ENCODE measurements at regions not wholly inside any gene's neighbourhood (a gene's known extent, or its start where the extent isn't known, plus 50 kb on each side); places are given as distances from the start of the nearest gene placed in this dataset.

DNA sequence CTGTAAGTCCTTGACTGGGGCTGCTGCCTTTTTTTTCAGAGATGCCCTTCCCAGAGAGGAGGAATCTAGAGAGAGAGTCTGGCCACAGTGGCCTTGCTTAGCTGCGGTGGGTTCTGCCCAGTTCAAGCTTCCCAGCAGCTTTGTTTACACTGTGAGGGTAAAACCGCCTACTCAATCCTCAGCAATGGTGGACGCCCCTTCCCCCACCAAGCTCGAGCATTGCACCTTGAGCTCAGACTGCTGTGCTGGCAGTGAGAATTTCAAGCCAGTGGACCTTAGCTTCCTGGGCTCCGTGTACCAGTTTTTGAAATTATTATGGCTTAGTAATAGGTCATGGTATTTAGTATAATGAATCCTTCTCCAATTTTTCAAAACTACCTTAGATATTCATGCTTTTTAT is 395.4 kb downstream of the NPIPA7 start:
- TF ChIP-seq CTCF (IDR thresholded peaks at IDR 0.05; ENCODE audit: low read depth, low read length), result no peak
- in situ Hi-C loops (cut with HindIII; ENCODE audit: low sequenced_read_pairs), result no loop called here
- no peak overlapping the region for H3K4me3 ChIP-seq (ENCODE audit: low read depth, low read length)
- DNase-seq (ENCODE audit: low read depth, low spot score), result no peak

- in situ Hi-C loops (cut with HindIII; ENCODE audit: low sequenced_read_pairs), result no loop called here
- H3K4me3 ChIP-seq (ENCODE audit: low read depth, low read length), result no peak overlapping the region
- no peak for TF ChIP-seq CTCF (IDR thresholded peaks at IDR 0.05; ENCODE audit: low read depth, low read length)
- no peak for DNase-seq (ENCODE audit: low read depth, low spot score)
Observed at GRCh38 chr16:16778332-16778731, 399.4 kb downstream of the NPIPA7 start.

- TF ChIP-seq CTCF (IDR thresholded peaks at IDR 0.05; ENCODE audit: low read depth, low read length), result no peak
- no peak for DNase-seq (ENCODE audit: low read depth, low spot score)
- in situ Hi-C loops (cut with HindIII; ENCODE audit: low sequenced_read_pairs), result no loop called here
- no peak overlapping the region for H3K4me3 ChIP-seq (ENCODE audit: low read depth, low read length)
Observed at GRCh38 chr16:16780588-16780987, 401.6 kb downstream of the NPIPA7 start.

DNA sequence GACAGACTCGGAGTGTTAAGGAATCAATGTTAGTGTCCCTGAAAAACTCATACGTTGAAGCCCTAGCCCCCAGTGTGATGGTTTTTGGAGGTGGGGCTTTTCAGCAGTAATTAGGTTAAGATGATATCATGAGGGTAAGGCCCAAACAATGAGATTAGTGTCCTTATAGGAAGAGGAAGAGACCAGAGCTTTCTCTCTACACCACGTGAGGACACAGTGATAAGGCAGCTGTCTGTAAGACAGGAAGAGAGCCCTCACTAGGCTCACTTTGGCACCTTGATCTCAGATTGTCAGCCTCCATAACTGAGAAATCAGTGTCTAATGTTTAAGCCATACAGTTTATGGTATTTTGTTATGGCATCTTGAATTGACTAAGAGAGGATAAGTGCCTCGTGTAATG is 403.2 kb downstream of the NPIPA7 start:
- TF ChIP-seq CTCF (IDR thresholded peaks at IDR 0.05; ENCODE audit: low read depth, low read length), result no peak
- no peak overlapping the region for H3K4me3 ChIP-seq (ENCODE audit: low read depth, low read length)
- no peak for DNase-seq (ENCODE audit: low read depth, low spot score)
- in situ Hi-C loops (cut with HindIII; ENCODE audit: low sequenced_read_pairs), result no loop called here

GRCh38 chr16:16788004-16788403 is 409.1 kb downstream of the NPIPA7 start:
- TF ChIP-seq CTCF (IDR thresholded peaks at IDR 0.05; ENCODE audit: low read depth, low read length), result no peak
- no peak overlapping the region for H3K4me3 ChIP-seq (ENCODE audit: low read depth, low read length)
- DNase-seq (ENCODE audit: low read depth, low spot score), result no peak
- in situ Hi-C loops (cut with HindIII; ENCODE audit: low sequenced_read_pairs), result no loop called here

GRCh38 chr16:16790597-16790996 is 411.7 kb downstream of the NPIPA7 start:
- TF ChIP-seq CTCF (IDR thresholded peaks at IDR 0.05; ENCODE audit: low read depth, low read length), result no peak
- no peak for DNase-seq (ENCODE audit: low read depth, low spot score)
- H3K4me3 ChIP-seq (ENCODE audit: low read depth, low read length), result no peak overlapping the region
- in situ Hi-C loops (cut with HindIII; ENCODE audit: low sequenced_read_pairs), result no loop called here

- no peak for TF ChIP-seq CTCF (IDR thresholded peaks at IDR 0.05; ENCODE audit: low read depth, low read length)
- in situ Hi-C loops (cut with HindIII; ENCODE audit: low sequenced_read_pairs), result no loop called here
- no peak for DNase-seq (ENCODE audit: low read depth, low spot score)
- H3K4me3 ChIP-seq (ENCODE audit: low read depth, low read length), result no peak overlapping the region
Observed at GRCh38 chr16:16791051-16791450, 412.1 kb downstream of the NPIPA7 start.

Data from astrocyte of the spinal cord (primary cell).